CD14-positive monocyte (primary cell): ENCODE measurements at regions not wholly inside any gene's neighbourhood (a gene's known extent, or its start where the extent isn't known, plus 50 kb on each side); places are given as distances from the start of the nearest gene placed in this dataset.

Experiments used
- DNase-seq, 3 donors: peaks; one replicate each; pipeline ENCODE4 v3.0.0-alpha.2; 2011 to 2022
- H2AFZ ChIP-seq: 2 replicates; pipeline ENCODE4 v1.6.0; 2012; ENCODE audit warnings: mild to moderate bottlenecking, low read depth, low read length, inconsistent platforms; ENCODE audit not compliant: insufficient read depth, poor library complexity, severe bottlenecking
- H3K27ac ChIP-seq, 2 donors: 1 replicate in 1 of 2; 2 replicates in 1 of 2; pipeline ENCODE4 v1.5.1; 2012 to 2013; ENCODE audit warnings: low read length in 2 of 2, control low read depth in 1 of 2, inconsistent platforms in 1 of 2, low read depth in 1 of 2, mild to moderate bottlenecking in 1 of 2
- H3K27me3 ChIP-seq, 2 donors: one replicate each; pipeline versions ENCODE4 v1.6.0 to v1.6.1; 2011 to 2013; ENCODE audit warnings: low read length in 2 of 2; ENCODE audit not compliant: control insufficient read depth in 2 of 2, insufficient read depth in 2 of 2
- H3K36me3 ChIP-seq, 2 donors: replicated peaks in 1 of 2; 1 replicate in 1 of 2; 2 replicates in 1 of 2; pipeline versions ENCODE4 v1.5.1 to v1.6.1; 2012 to 2013; ENCODE audit warnings: low read length in 2 of 2, control low read depth in 1 of 2, inconsistent platforms in 1 of 2, mild to moderate bottlenecking in 1 of 2; ENCODE audit not compliant: insufficient read depth in 2 of 2, control insufficient read depth in 1 of 2
- H3K4me1 ChIP-seq, 2 donors: 1 replicate in 1 of 2; 2 replicates in 1 of 2; pipeline versions ENCODE4 v1.5.1 to v1.6.1; 2012 to 2013; ENCODE audit warnings: low read length in 2 of 2, control low read depth in 1 of 2, inconsistent platforms in 1 of 2, mild to moderate bottlenecking in 1 of 2, moderate library complexity in 1 of 2; ENCODE audit not compliant: insufficient read depth in 2 of 2, control insufficient read depth in 1 of 2
- H3K4me2 ChIP-seq: replicated peaks from 2 replicates; pipeline ENCODE3; 2012; ENCODE audit warnings: low read length, moderate library complexity, mild to moderate bottlenecking; ENCODE audit not compliant: poor library complexity, severe bottlenecking; ENCODE audit errors: extremely low read depth
- H3K4me3 ChIP-seq, 3 experiments: fragments of 200-600 bp in 1 of 3; sonication (generic) in 1 of 3; replicated peaks in 1 of 3; 1 replicate in 2 of 3; 2 replicates in 1 of 3; pipeline ENCODE4 v1.5.1; 2011 to 2013; ENCODE audit warnings: low read length in 3 of 3, mild to moderate bottlenecking in 3 of 3, control low read depth in 2 of 3, low read depth in 2 of 3, inconsistent platforms in 1 of 3, moderate library complexity in 1 of 3
- H3K79me2 ChIP-seq: 2 replicates; pipeline ENCODE4 v1.6.0; 2012; ENCODE audit warnings: mild to moderate bottlenecking, control low read depth, inconsistent platforms, low read length, moderate library complexity; ENCODE audit not compliant: insufficient read depth
- H3K9ac ChIP-seq: 2 replicates; pipeline ENCODE4 v1.6.0; 2017; ENCODE audit warnings: low read length, mild to moderate bottlenecking; ENCODE audit not compliant: insufficient read depth, poor library complexity, severe bottlenecking
- H3K9me3 ChIP-seq, 2 donors: replicated peaks in 1 of 2; 1 replicate in 1 of 2; 2 replicates in 1 of 2; pipeline versions ENCODE4 v1.5.1 to v1.6.1; 2012 to 2013; ENCODE audit warnings: low read length in 2 of 2, control low read depth in 1 of 2; ENCODE audit not compliant: control insufficient read depth in 1 of 2, insufficient read depth in 1 of 2
- H4K20me1 ChIP-seq: 2 replicates; pipeline ENCODE4 v1.6.0; 2012; ENCODE audit warnings: mild to moderate bottlenecking, low read length, control low read depth, moderate library complexity; ENCODE audit not compliant: insufficient read depth
- H3K27ac Mint-ChIP-seq, 7 donors: one replicate each; pipeline ENCODE4 v1.8.0; 2020; ENCODE audit warnings: mild to moderate bottlenecking in 7 of 7, mixed read lengths in 7 of 7, moderate library complexity in 6 of 7, inconsistent platforms in 2 of 7
- H3K27me3 Mint-ChIP-seq, 3 donors: one replicate each; pipeline ENCODE4 v1.8.0; 2021 to 2022; ENCODE audit warnings: low read depth in 3 of 3, mild to moderate bottlenecking in 3 of 3, mixed read lengths in 3 of 3, moderate library complexity in 3 of 3, inconsistent platforms in 1 of 3
- H3K36me3 Mint-ChIP-seq, 2 donors: one replicate each; pipeline ENCODE4 v1.8.0; 2020; ENCODE audit warnings: mixed read lengths in 2 of 2, inconsistent platforms in 1 of 2, mild to moderate bottlenecking in 1 of 2
- H3K4me1 Mint-ChIP-seq: one replicate; pipeline ENCODE4 v1.8.0; 2020; ENCODE audit warnings: mild to moderate bottlenecking, mixed read lengths
- H3K4me3 Mint-ChIP-seq, 2 donors: one replicate each; pipeline ENCODE4 v1.8.0; 2020; ENCODE audit warnings: mild to moderate bottlenecking in 2 of 2, mixed read lengths in 2 of 2, moderate library complexity in 1 of 2
- H3K9me3 Mint-ChIP-seq, 7 donors: one replicate each; pipeline ENCODE4 v1.8.0; 2020 to 2022; ENCODE audit warnings: mixed read lengths in 7 of 7, mild to moderate bottlenecking in 6 of 7, moderate library complexity in 6 of 7, inconsistent platforms in 2 of 7
- CTCF ChIP-seq: fragments of 200-600 bp; IDR thresholded peaks from one replicate; pipeline ENCODE4 v1.8.0; 2022; ENCODE audit warnings: antibody characterized with exemption, mild to moderate bottlenecking
- WGBS: methylation state at CpG from one replicate; pipeline ENCODE4 v1.1.5; 2013; ENCODE audit warnings: missing lambda C conversion rate; ENCODE audit not compliant: insufficient coverage; 5-methylcytosine and 5-hydroxymethylcytosine counted together
- intact Hi-C, 2 donors: fragments of 100-400 bp; cut with micrococcal nuclease; formaldehyde crosslinking; loops; one replicate each; pipeline versions ENCODE4 v1.15.0 to v1.15.1; 2023

- Histone ChIP-seq H3K9me3 (no peaks in the 10 kb centered on the region), H3K4me3 (no peak overlapping the region), H3K27me3 (no peaks in the 10 kb centered on the region), H3K36me3 (no peaks in the 10 kb centered on the region), H2AFZ (no peak overlapping the region), H4K20me1 (no peaks in the 10 kb centered on the region), H3K4me1 (no peaks in the 10 kb centered on the region), H3K9ac (no peak overlapping the region), H3K27ac (no peak overlapping the region), H3K79me2 (no peaks in the 10 kb centered on the region), H3K4me2 (no peak overlapping the region)
- Mint-ChIP-seq H3K4me3 (no peak overlapping the region), H3K27me3 (peaks cover 0 to 4% (median 0%) of the 10 kb centered on the region in 3 donors), H3K27ac (no peak overlapping the region), H3K9me3 (no peaks in the 10 kb centered on the region), H3K4me1 (peaks cover 4% of the 10 kb centered on the region), H3K36me3 (no peaks in the 10 kb centered on the region)
- TF ChIP-seq CTCF: no peak
- intact Hi-C loops: no loop called here
- WGBS: 57% methylated on average over 1 of the region's 3 CpGs
- DNase-seq: no peak
Observed at GRCh38 chr5:89041249-89041779, 158.3 kb upstream of the MEF2C start.

GRCh38 chr5:89036704-89037489 is 153.9 kb upstream of the MEF2C start:
- H3K9me3 ChIP-seq: no peaks in the 10 kb centered on the region
- Mint-ChIP-seq H3K36me3 (no peaks in the 10 kb centered on the region), H3K9me3 (no peaks in the 10 kb centered on the region), H3K27ac (no peak overlapping the region), H3K27me3 (peaks cover 0 to 2% (median 0%) of the 10 kb centered on the region in 3 donors), H3K4me3 (no peak overlapping the region), H3K4me1 (peaks cover 2% of the 10 kb centered on the region)
- H4K20me1 ChIP-seq: no peaks in the 10 kb centered on the region
- no peaks in the 10 kb centered on the region for H3K4me1 ChIP-seq
- no peak overlapping the region for H3K4me2 ChIP-seq
- no peaks in the 10 kb centered on the region for H3K36me3 ChIP-seq
- intact Hi-C loops: no loop called here
- no peaks in the 10 kb centered on the region for H3K79me2 ChIP-seq
- H3K4me3 ChIP-seq: no peak overlapping the region
- 100% methylated on average over 2 of the region's 8 CpGs for WGBS
- no peak overlapping the region for H2AFZ ChIP-seq
- no peak overlapping the region for H3K9ac ChIP-seq
- H3K27ac ChIP-seq: no peak overlapping the region
- no peak for DNase-seq
- no peak for TF ChIP-seq CTCF
- no peaks in the 10 kb centered on the region for H3K27me3 ChIP-seq
